Osteocyte (in vitro differentiated cells): ENCODE measurements at regions not wholly inside any gene's neighbourhood (a gene's known extent, or its start where the extent isn't known, plus 50 kb on each side); places are given as distances from the start of the nearest gene placed in this dataset.

ENCODE experiments used
- DNase-seq: peaks from one replicate; pipeline ENCODE4 v3.0.0; 2021; ENCODE audit warnings: mixed read lengths; ENCODE audit not compliant: unreplicated experiment; ENCODE audit errors: extremely low spot score
- H3K27ac Mint-ChIP-seq: one replicate; pipeline ENCODE4 v1.8.0; 2021; ENCODE audit warnings: mild to moderate bottlenecking, mixed read lengths; ENCODE audit not compliant: unreplicated experiment
- H3K27me3 Mint-ChIP-seq: one replicate; pipeline ENCODE4 v1.8.0; 2021; ENCODE audit warnings: mixed read lengths; ENCODE audit not compliant: unreplicated experiment
- H3K36me3 Mint-ChIP-seq: one replicate; pipeline ENCODE4 v1.8.0; 2021; ENCODE audit warnings: mixed read lengths; ENCODE audit not compliant: unreplicated experiment
- H3K4me1 Mint-ChIP-seq: one replicate; pipeline ENCODE4 v1.8.0; 2021; ENCODE audit warnings: mixed read lengths; ENCODE audit not compliant: unreplicated experiment
- H3K4me3 Mint-ChIP-seq: one replicate; pipeline ENCODE4 v1.8.0; 2021; ENCODE audit warnings: mild to moderate bottlenecking, moderate library complexity, mixed read lengths; ENCODE audit not compliant: unreplicated experiment
- H3K9me3 Mint-ChIP-seq: one replicate; pipeline ENCODE4 v1.8.0; 2021; ENCODE audit warnings: mixed read lengths; ENCODE audit not compliant: unreplicated experiment
- CTCF ChIP-seq: fragments of 200-600 bp; sonication (generic); IDR thresholded peaks from 2 replicates; pipeline ENCODE4 v1.5.0; 2021; ENCODE audit warnings: antibody characterized with exemption, mild to moderate bottlenecking, moderate library complexity

- Mint-ChIP-seq H3K4me1 (no peaks in the 10 kb centered on the region), H3K4me3 (no peak overlapping the region), H3K36me3 (no peaks in the 10 kb centered on the region), H3K27ac (no peak overlapping the region), H3K27me3 (peaks cover 34% of the 10 kb centered on the region), H3K9me3 (no peaks in the 10 kb centered on the region)
- no peak for DNase-seq
- no peak for TF ChIP-seq CTCF
These were observed 538.2 kb upstream of the CDH5 start for GRCh38 chr16:65828296-65828695.

GRCh38 chr16:65827231-65827630 lies 539.3 kb upstream of the CDH5 start:
- DNase-seq: peak; percentile 51
- no peak for TF ChIP-seq CTCF

GRCh38 chr16:65825191-65825856 lies 541.2 kb upstream of the CDH5 start:
- Mint-ChIP-seq H3K27me3 (peaks cover 28% of the 10 kb centered on the region), H3K9me3 (peaks cover 5% of the 10 kb centered on the region), H3K27ac (no peak overlapping the region), H3K36me3 (no peaks in the 10 kb centered on the region), H3K4me1 (no peaks in the 10 kb centered on the region), H3K4me3 (no peak overlapping the region)
- DNase-seq: peak; percentile 60
- no peak for TF ChIP-seq CTCF

More at GRCh38 chr16:65827231-65827630, 539.3 kb upstream of the CDH5 start:
- Mint-ChIP-seq H3K27me3 (peaks cover 34% of the 10 kb centered on the region), H3K27ac (no peak overlapping the region), H3K36me3 (no peaks in the 10 kb centered on the region), H3K9me3 (peaks cover 3% of the 10 kb centered on the region), H3K4me1 (no peaks in the 10 kb centered on the region), H3K4me3 (no peak overlapping the region)

DNA sequence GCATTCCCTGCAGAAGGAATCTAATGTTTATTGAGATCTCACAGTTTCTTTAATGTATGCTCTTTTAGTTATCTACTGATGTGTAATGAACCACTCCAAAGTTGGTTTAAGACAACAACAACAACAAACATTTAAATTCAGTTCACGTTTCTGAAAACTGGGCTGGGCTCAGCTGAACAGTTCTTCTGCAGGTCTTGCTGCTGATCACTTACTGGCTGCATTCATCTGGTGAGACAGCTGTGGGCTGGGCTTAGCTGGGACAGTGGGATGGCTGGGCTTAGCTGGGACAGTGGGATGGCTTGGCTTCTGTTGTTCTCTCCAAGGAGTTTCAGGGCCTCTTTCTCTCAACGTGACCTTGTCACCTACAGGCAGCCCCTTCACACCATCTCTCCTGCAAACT lies 544.3 kb upstream of the CDH5 start:
- Mint-ChIP-seq H3K4me1 (no peaks in the 10 kb centered on the region), H3K36me3 (no peaks in the 10 kb centered on the region), H3K27ac (no peak overlapping the region), H3K4me3 (no peak overlapping the region), H3K9me3 (peaks cover 5% of the 10 kb centered on the region), H3K27me3 (peaks cover 17% of the 10 kb centered on the region)
- no peak for DNase-seq
- TF ChIP-seq CTCF: no peak

DNA sequence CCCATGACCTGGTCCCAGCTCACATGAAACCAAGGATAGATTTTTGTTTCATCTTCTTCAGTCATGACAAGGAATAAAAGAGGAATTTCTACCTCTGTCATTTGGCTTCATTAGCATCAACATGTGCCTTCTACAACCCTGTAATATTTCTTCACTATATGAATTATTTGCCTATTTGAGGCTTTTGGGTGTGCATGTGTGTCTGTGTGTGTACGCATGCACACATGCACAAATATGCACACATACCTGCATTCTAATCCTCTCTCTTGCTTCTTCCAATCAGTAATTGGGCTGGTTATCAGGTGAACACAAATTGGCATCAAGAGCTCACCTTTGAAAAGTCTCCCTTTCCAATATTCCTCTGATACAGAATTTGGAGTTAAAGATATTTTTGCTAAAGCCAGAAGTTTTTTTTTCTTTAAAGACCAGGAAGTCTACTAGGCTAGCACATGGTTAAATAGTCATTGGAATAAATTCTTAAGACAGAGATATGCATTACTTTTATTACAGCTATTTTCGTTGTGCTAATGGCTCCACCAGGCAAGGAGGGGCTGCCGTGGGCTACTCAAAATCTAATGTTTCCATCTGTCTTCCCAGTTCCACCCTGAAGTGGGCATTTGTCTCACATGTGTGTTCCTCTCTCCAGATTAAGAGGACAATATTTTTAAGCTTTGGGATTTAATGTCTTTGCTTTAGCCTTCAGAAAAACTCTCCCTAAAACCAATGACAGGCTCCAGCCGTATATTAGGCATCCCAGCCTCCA lies 547.2 kb upstream of the CDH5 start:
- H3K4me1 Mint-ChIP-seq: no peaks in the 10 kb centered on the region
- no peak overlapping the region for H3K27ac Mint-ChIP-seq
- H3K4me3 Mint-ChIP-seq: no peak overlapping the region
- DNase-seq: no peak
- H3K27me3 Mint-ChIP-seq: peaks cover 6% of the 10 kb centered on the region
- peaks cover 5% of the 10 kb centered on the region for H3K9me3 Mint-ChIP-seq
- no peaks in the 10 kb centered on the region for H3K36me3 Mint-ChIP-seq
- no peak for TF ChIP-seq CTCF
